ENCODE measurements at regions not wholly inside any gene's neighbourhood (a gene's known extent, or its start where the extent isn't known, plus 50 kb on each side); places are given as distances from the start of the nearest gene placed in this dataset.
A peak's percentile ranks its signal among the peaks of the same experiment; 100 is the strongest.

DNA sequence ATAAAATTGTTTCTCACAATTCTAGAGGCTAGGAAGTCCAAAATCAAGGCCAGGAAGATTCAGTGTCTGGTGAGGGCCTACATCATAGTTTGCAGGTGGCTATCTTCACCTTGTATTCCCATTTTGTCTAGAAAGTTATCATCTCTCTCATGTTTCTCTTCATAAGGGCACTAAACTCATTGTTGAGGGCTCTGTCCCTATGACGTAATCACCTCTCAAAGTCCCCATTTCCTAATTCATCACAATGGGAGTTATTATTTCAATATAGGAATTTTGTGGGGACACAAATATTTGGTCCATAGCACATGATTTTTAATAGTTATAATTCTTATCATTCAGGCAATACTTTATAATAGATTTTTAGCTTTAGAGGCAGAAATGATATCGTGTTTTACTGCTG lies 1509.2 kb upstream of the SEL1L start:
- H3K4me3 ChIP-seq (ENCODE audit: low read length in 2 of 2), result no peak overlapping the region
- no peaks in the 10 kb centered on the region for H3K27me3 ChIP-seq (ENCODE audit: control insufficient read depth in 2 of 2, insufficient read depth in 1 of 2, low read length in 1 of 2)
- H3K36me3 ChIP-seq (ENCODE audit: control insufficient read depth in 2 of 2, insufficient read depth in 2 of 2, low read length in 1 of 2), result no peaks in the 10 kb centered on the region
- H3K9me3 ChIP-seq (ENCODE audit: control insufficient read depth in 2 of 2, insufficient read depth in 1 of 2, low read length in 1 of 2), result no peaks in the 10 kb centered on the region
- no peak for DNase-seq (ENCODE audit: low read depth in 6 of 9, low spot score in 9 of 9)
- WGBS, result 47% methylated on average over 2 of the region's 2 CpGs
- no peaks in the 10 kb centered on the region for H3K4me1 ChIP-seq (ENCODE audit: control insufficient read depth in 2 of 2, insufficient read depth in 2 of 2, low read length in 2 of 2)
- no peak overlapping the region for H3K27ac ChIP-seq (ENCODE audit: low read depth in 1 of 2, low read length in 1 of 2)

- DNase-seq (ENCODE audit: low read depth in 6 of 9, low spot score in 9 of 9), result no peak
- Histone ChIP-seq H3K36me3 (ENCODE audit: control insufficient read depth in 2 of 2, insufficient read depth in 2 of 2, low read length in 1 of 2) (no peaks in the 10 kb centered on the region), H3K4me3 (ENCODE audit: low read length in 2 of 2) (no peak overlapping the region), H3K9me3 (ENCODE audit: control insufficient read depth in 2 of 2, insufficient read depth in 1 of 2, low read length in 1 of 2) (no peaks in the 10 kb centered on the region), H3K27me3 (ENCODE audit: control insufficient read depth in 2 of 2, insufficient read depth in 1 of 2, low read length in 1 of 2) (no peaks in the 10 kb centered on the region), H3K27ac (ENCODE audit: low read depth in 1 of 2, low read length in 1 of 2) (no peak overlapping the region), H3K4me1 (ENCODE audit: control insufficient read depth in 2 of 2, insufficient read depth in 2 of 2, low read length in 2 of 2) (no peaks in the 10 kb centered on the region)
- WGBS, result 90% methylated on average over 1 of the region's 1 CpG
Measured at GRCh38 chr14:83044001-83044400, 1510.3 kb upstream of the SEL1L start.

DNA sequence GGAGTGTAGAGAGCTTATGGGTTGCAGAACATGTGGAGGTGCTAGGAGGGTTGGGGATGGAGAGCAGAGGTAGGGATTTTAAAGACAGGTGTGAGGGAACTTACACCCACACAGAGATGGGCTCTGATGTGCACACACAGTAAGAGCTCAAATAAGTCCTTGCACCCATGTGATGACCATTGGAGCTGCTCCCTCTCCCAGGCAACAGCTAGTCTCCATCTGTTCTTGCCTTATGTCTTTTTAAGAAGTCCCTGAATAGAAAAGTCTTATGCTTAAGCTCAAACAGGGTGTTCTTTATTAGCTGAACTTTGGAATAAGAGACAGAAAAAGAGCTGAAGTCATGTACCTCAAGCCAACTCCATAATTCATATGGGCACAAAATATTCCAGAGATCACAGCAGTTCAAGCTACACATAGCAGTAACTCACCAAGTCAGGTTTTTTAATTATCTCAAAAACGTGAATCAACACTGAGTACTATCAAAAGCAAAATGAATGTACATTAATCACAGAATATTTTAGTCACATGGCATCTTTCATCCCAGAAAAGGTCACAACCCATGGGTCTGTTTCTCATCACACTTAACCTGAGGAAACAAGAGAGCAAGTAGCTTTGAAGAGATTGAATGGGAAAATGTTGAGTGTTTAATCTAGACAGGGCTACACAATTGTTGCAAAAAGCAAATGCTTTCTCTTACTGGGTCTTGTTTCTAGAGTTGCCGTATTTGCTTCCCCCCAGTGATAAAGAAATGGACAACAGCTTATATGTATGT lies 1513.6 kb upstream of the SEL1L start:
- DNase-seq (ENCODE audit: low read depth in 6 of 9, low spot score in 9 of 9), result no peak
- Histone ChIP-seq H3K4me3 (ENCODE audit: low read length in 2 of 2) (no peak overlapping the region), H3K4me1 (ENCODE audit: control insufficient read depth in 2 of 2, insufficient read depth in 2 of 2, low read length in 2 of 2) (no peaks in the 10 kb centered on the region), H3K9me3 (ENCODE audit: control insufficient read depth in 2 of 2, insufficient read depth in 1 of 2, low read length in 1 of 2) (no peaks in the 10 kb centered on the region), H3K36me3 (ENCODE audit: control insufficient read depth in 2 of 2, insufficient read depth in 2 of 2, low read length in 1 of 2) (no peaks in the 10 kb centered on the region), H3K27me3 (ENCODE audit: control insufficient read depth in 2 of 2, insufficient read depth in 1 of 2, low read length in 1 of 2) (no peaks in the 10 kb centered on the region), H3K27ac (ENCODE audit: low read depth in 1 of 2, low read length in 1 of 2) (no peak overlapping the region)
- WGBS, result 87% methylated on average over 2 of the region's 2 CpGs

DNA sequence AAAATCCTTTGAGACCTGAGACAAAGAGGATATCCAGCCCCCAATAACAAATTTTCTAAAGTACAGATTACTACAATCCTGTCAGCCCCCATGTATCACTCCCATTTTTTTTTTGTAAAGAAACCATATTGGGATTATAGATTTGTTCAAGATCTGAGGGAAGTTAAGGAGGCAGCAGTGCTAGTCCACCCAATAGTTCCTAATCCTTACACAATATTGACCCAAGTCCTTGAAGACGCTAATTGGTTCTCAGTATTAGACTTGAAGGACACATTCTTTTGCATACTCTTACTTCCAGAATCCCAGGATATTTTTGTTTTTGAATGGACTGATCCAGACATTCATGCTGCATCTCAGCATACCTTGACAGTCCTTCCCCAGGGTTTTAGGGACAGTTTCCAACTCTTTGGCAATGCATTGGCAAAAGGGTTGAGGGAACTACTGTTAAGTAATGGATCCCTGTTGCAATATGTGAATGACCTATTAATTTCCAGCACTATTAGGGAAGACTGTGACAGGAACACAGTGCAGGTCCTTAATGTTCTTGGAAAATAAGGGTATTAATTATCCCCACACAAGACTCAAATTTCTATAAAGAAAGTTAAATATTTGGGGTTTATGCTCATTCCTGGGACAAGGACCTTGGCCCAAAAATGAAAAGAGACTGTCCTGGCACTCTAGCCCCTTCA lies 1519.5 kb upstream of the SEL1L start:
- Histone ChIP-seq H3K36me3 (ENCODE audit: control insufficient read depth in 2 of 2, insufficient read depth in 2 of 2, low read length in 1 of 2) (no peaks in the 10 kb centered on the region), H3K4me1 (ENCODE audit: control insufficient read depth in 2 of 2, insufficient read depth in 2 of 2, low read length in 2 of 2) (no peaks in the 10 kb centered on the region), H3K9me3 (ENCODE audit: control insufficient read depth in 2 of 2, insufficient read depth in 1 of 2, low read length in 1 of 2) (no peaks in the 10 kb centered on the region), H3K4me3 (ENCODE audit: low read length in 2 of 2) (no peak overlapping the region), H3K27ac (ENCODE audit: low read depth in 1 of 2, low read length in 1 of 2) (no peak overlapping the region), H3K27me3 (ENCODE audit: control insufficient read depth in 2 of 2, insufficient read depth in 1 of 2, low read length in 1 of 2) (no peaks in the 10 kb centered on the region)
- WGBS, result 98% methylated on average over 1 of the region's 1 CpG
- no peak for DNase-seq (ENCODE audit: low read depth in 6 of 9, low spot score in 9 of 9)

GRCh38 chr14:83058068-83058467 lies 1524.4 kb upstream of the SEL1L start:
- H3K4me3 ChIP-seq (ENCODE audit: low read length in 2 of 2), result no peak overlapping the region
- no peaks in the 10 kb centered on the region for H3K4me1 ChIP-seq (ENCODE audit: control insufficient read depth in 2 of 2, insufficient read depth in 2 of 2, low read length in 2 of 2)
- no peak overlapping the region for H3K27ac ChIP-seq (ENCODE audit: low read depth in 1 of 2, low read length in 1 of 2)
- WGBS, result 93% methylated on average over 1 of the region's 1 CpG
- no peaks in the 10 kb centered on the region for H3K27me3 ChIP-seq (ENCODE audit: control insufficient read depth in 2 of 2, insufficient read depth in 1 of 2, low read length in 1 of 2)
- no peaks in the 10 kb centered on the region for H3K36me3 ChIP-seq (ENCODE audit: control insufficient read depth in 2 of 2, insufficient read depth in 2 of 2, low read length in 1 of 2)
- H3K9me3 ChIP-seq (ENCODE audit: control insufficient read depth in 2 of 2, insufficient read depth in 1 of 2, low read length in 1 of 2), result no peaks in the 10 kb centered on the region
- DNase-seq (ENCODE audit: low read depth in 6 of 9, low spot score in 9 of 9), result no peak

GRCh38 chr14:83071888-83072501 lies 1538.3 kb upstream of the SEL1L start:
- Histone ChIP-seq H3K27me3 (ENCODE audit: control insufficient read depth in 2 of 2, insufficient read depth in 1 of 2, low read length in 1 of 2) (no peaks in the 10 kb centered on the region), H3K9me3 (ENCODE audit: control insufficient read depth in 2 of 2, insufficient read depth in 1 of 2, low read length in 1 of 2) (no peaks in the 10 kb centered on the region), H3K36me3 (ENCODE audit: control insufficient read depth in 2 of 2, insufficient read depth in 2 of 2, low read length in 1 of 2) (no peaks in the 10 kb centered on the region), H3K27ac (ENCODE audit: low read depth in 1 of 2, low read length in 1 of 2) (no peak overlapping the region), H3K4me1 (ENCODE audit: control insufficient read depth in 2 of 2, insufficient read depth in 2 of 2, low read length in 2 of 2) (no peaks in the 10 kb centered on the region), H3K4me3 (ENCODE audit: low read length in 2 of 2) (no peak overlapping the region)
- 71% methylated on average over 5 of the region's 5 CpGs for WGBS
- peak in 2 of 9 donors; percentile 1 to 3 for DNase-seq (ENCODE audit: low read depth in 6 of 9, low spot score in 9 of 9)

DNA sequence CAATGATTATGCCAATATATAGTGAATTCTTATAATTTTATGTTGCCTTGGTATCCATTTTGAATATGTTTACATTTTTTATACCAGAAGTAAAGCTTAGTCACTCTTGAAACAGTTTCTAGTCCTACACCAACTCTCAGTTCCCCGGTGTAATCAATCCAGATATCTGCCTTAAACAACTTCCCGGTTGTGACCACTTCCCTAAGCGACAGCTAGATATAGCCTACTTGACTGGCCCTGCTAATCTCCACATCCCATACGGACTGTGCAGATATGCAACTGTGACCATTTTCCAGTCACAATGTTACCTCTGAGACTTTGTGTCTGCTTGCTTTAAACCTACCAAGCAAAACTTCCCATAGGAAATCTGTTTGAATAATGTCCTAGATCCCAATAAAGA lies 1551.5 kb upstream of the SEL1L start:
- no peak overlapping the region for H3K27ac ChIP-seq (ENCODE audit: low read depth in 1 of 2, low read length in 1 of 2)
- DNase-seq (ENCODE audit: low read depth in 6 of 9, low spot score in 9 of 9), result no peak
- no peaks in the 10 kb centered on the region for H3K4me1 ChIP-seq (ENCODE audit: control insufficient read depth in 2 of 2, insufficient read depth in 2 of 2, low read length in 2 of 2)
- no peak overlapping the region for H3K4me3 ChIP-seq (ENCODE audit: low read length in 2 of 2)
- H3K36me3 ChIP-seq (ENCODE audit: control insufficient read depth in 2 of 2, insufficient read depth in 2 of 2, low read length in 1 of 2), result no peaks in the 10 kb centered on the region
- H3K9me3 ChIP-seq (ENCODE audit: control insufficient read depth in 2 of 2, insufficient read depth in 1 of 2, low read length in 1 of 2), result no peaks in the 10 kb centered on the region
- H3K27me3 ChIP-seq (ENCODE audit: control insufficient read depth in 2 of 2, insufficient read depth in 1 of 2, low read length in 1 of 2), result no peaks in the 10 kb centered on the region
- 8% methylated on average over 4 of the region's 4 CpGs for WGBS

DNA sequence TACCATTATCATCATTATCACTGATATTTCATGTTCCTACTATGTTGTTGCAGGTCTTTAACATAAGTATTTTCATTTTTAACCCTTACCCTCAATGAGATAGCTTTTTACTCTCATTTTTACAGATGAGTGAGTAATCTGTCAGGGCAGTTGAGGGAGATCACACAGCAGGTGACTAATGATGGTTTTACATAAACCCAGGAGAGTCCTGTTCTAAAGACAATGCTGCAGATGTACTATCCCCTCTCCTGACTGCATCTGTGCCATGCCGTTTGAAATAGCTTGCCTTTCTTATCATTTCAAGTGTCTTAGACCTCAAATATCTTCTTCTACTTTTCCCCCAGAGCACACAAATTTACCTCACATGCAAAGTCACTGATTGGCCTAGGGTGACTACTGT lies 1552.1 kb upstream of the SEL1L start:
- Histone ChIP-seq H3K27ac (ENCODE audit: low read depth in 1 of 2, low read length in 1 of 2) (no peak overlapping the region), H3K36me3 (ENCODE audit: control insufficient read depth in 2 of 2, insufficient read depth in 2 of 2, low read length in 1 of 2) (no peaks in the 10 kb centered on the region), H3K4me3 (ENCODE audit: low read length in 2 of 2) (no peak overlapping the region), H3K27me3 (ENCODE audit: control insufficient read depth in 2 of 2, insufficient read depth in 1 of 2, low read length in 1 of 2) (no peaks in the 10 kb centered on the region), H3K9me3 (ENCODE audit: control insufficient read depth in 2 of 2, insufficient read depth in 1 of 2, low read length in 1 of 2) (no peaks in the 10 kb centered on the region), H3K4me1 (ENCODE audit: control insufficient read depth in 2 of 2, insufficient read depth in 2 of 2, low read length in 2 of 2) (no peaks in the 10 kb centered on the region)
- WGBS, result 84% methylated on average over 1 of the region's 1 CpG
- DNase-seq (ENCODE audit: low read depth in 6 of 9, low spot score in 9 of 9), result no peak

Data from thymus (tissue), 11 donors.